ENCODE measurements at regions not wholly inside any gene's neighbourhood (a gene's known extent, or its start where the extent isn't known, plus 50 kb on each side); places are given as distances from the start of the nearest gene placed in this dataset.

GRCh38 chr3:64936556-64936955 lies 248.8 kb upstream of the ADAMTS9 start:
- no peak overlapping the region for H2BK12ac ChIP-seq (ENCODE audit: low read length in 2 of 2)
- no peak overlapping the region for H4K91ac ChIP-seq (ENCODE audit: low read length)
- H2AK5ac ChIP-seq (ENCODE audit: low read length, severe bottlenecking): no peak overlapping the region
- WGBS: no CpG with 5 or more reads among the region's 1 CpG
- H3K9me3 ChIP-seq (ENCODE audit: control insufficient read depth, low read length): peaks cover 10% of the 10 kb centered on the region
- H3K4ac ChIP-seq (ENCODE audit: low read depth in 1 of 2, low read length in 2 of 2): no peak overlapping the region
- no peak overlapping the region for H3K27ac ChIP-seq (ENCODE audit: low read length, poor library complexity, severe bottlenecking)
- no peaks in the 10 kb centered on the region for H3K36me3 ChIP-seq (ENCODE audit: control insufficient read depth in 1 of 2, insufficient read depth in 2 of 2, low read depth in 1 of 2, low read length in 2 of 2)
- no peak overlapping the region for H3K18ac ChIP-seq (ENCODE audit: low read depth in 1 of 2, low read length in 2 of 2)
- no peaks in the 10 kb centered on the region for H3K27me3 ChIP-seq (ENCODE audit: control insufficient read depth in 1 of 2, insufficient read depth in 1 of 2, low read length in 2 of 2)
- no peak overlapping the region for H3K9ac ChIP-seq (ENCODE audit: low read length)
- no peak overlapping the region for H4K8ac ChIP-seq (ENCODE audit: low read length)
- no peak overlapping the region for H3K23ac ChIP-seq (ENCODE audit: low read length in 2 of 2)
- no peak overlapping the region for H2BK5ac ChIP-seq (ENCODE audit: low read depth, low read length, poor library complexity, severe bottlenecking)
- H3K79me1 ChIP-seq (replicated peaks; ENCODE audit: low read length, poor library complexity, severe bottlenecking): no peaks in the 10 kb centered on the region
- H3K14ac ChIP-seq (ENCODE audit: low read length in 2 of 2): no peak overlapping the region
- H2BK120ac ChIP-seq (ENCODE audit: low read depth, low read length): no peak overlapping the region
- DNase-seq: no peak
- H2BK15ac ChIP-seq (ENCODE audit: low read depth, poor library complexity, severe bottlenecking): no peak overlapping the region
- H2AFZ ChIP-seq (ENCODE audit: low read depth, low read length): no peak overlapping the region
- no peak overlapping the region for H3K4me2 ChIP-seq (ENCODE audit: low read length, poor library complexity, severe bottlenecking)
- H3K4me3 ChIP-seq (ENCODE audit: insufficient read depth in 1 of 2, low read depth in 1 of 2, low read length in 2 of 2): no peak overlapping the region
- no peaks in the 10 kb centered on the region for H3K4me1 ChIP-seq (ENCODE audit: control insufficient read depth, insufficient read depth, low read depth, low read length)

- H2AK5ac ChIP-seq (ENCODE audit: low read length, severe bottlenecking): no peak overlapping the region
- H2BK12ac ChIP-seq (ENCODE audit: low read length in 2 of 2): no peak overlapping the region
- H3K4me1 ChIP-seq (ENCODE audit: control insufficient read depth, insufficient read depth, low read depth, low read length): no peaks in the 10 kb centered on the region
- 100% methylated on average over 1 of the region's 2 CpGs for WGBS
- H3K4me3 ChIP-seq (ENCODE audit: insufficient read depth in 1 of 2, low read depth in 1 of 2, low read length in 2 of 2): no peak overlapping the region
- H4K91ac ChIP-seq (ENCODE audit: low read length): no peak overlapping the region
- H2BK120ac ChIP-seq (ENCODE audit: low read depth, low read length): no peak overlapping the region
- H3K4ac ChIP-seq (ENCODE audit: low read depth in 1 of 2, low read length in 2 of 2): no peak overlapping the region
- no peak overlapping the region for H3K14ac ChIP-seq (ENCODE audit: low read length in 2 of 2)
- H3K18ac ChIP-seq (ENCODE audit: low read depth in 1 of 2, low read length in 2 of 2): no peak overlapping the region
- no peak overlapping the region for H2BK15ac ChIP-seq (ENCODE audit: low read depth, poor library complexity, severe bottlenecking)
- no peak overlapping the region for H4K8ac ChIP-seq (ENCODE audit: low read length)
- H3K36me3 ChIP-seq (ENCODE audit: control insufficient read depth in 1 of 2, insufficient read depth in 2 of 2, low read depth in 1 of 2, low read length in 2 of 2): no peaks in the 10 kb centered on the region
- no peak overlapping the region for H3K23ac ChIP-seq (ENCODE audit: low read length in 2 of 2)
- H3K27me3 ChIP-seq (ENCODE audit: control insufficient read depth in 1 of 2, insufficient read depth in 1 of 2, low read length in 2 of 2): no peaks in the 10 kb centered on the region
- H3K9me3 ChIP-seq (ENCODE audit: control insufficient read depth, low read length): peaks cover 10% of the 10 kb centered on the region
- H3K27ac ChIP-seq (ENCODE audit: low read length, poor library complexity, severe bottlenecking): no peak overlapping the region
- no peak overlapping the region for H3K9ac ChIP-seq (ENCODE audit: low read length)
- H3K4me2 ChIP-seq (ENCODE audit: low read length, poor library complexity, severe bottlenecking): no peak overlapping the region
- no peaks in the 10 kb centered on the region for H3K79me1 ChIP-seq (replicated peaks; ENCODE audit: low read length, poor library complexity, severe bottlenecking)
- no peak for DNase-seq
- no peak overlapping the region for H2AFZ ChIP-seq (ENCODE audit: low read depth, low read length)
- H2BK5ac ChIP-seq (ENCODE audit: low read depth, low read length, poor library complexity, severe bottlenecking): no peak overlapping the region
These were observed 248.2 kb upstream of the ADAMTS9 start for GRCh38 chr3:64935971-64936370.

- no peak overlapping the region for H3K27ac ChIP-seq (ENCODE audit: low read length, poor library complexity, severe bottlenecking)
- H3K4ac ChIP-seq (ENCODE audit: low read depth in 1 of 2, low read length in 2 of 2): no peak overlapping the region
- H3K79me1 ChIP-seq (replicated peaks; ENCODE audit: low read length, poor library complexity, severe bottlenecking): no peaks in the 10 kb centered on the region
- no peaks in the 10 kb centered on the region for H3K27me3 ChIP-seq (ENCODE audit: control insufficient read depth in 1 of 2, insufficient read depth in 1 of 2, low read length in 2 of 2)
- no peak overlapping the region for H4K8ac ChIP-seq (ENCODE audit: low read length)
- no peak overlapping the region for H2BK15ac ChIP-seq (ENCODE audit: low read depth, poor library complexity, severe bottlenecking)
- H3K23ac ChIP-seq (ENCODE audit: low read length in 2 of 2): no peak overlapping the region
- H4K91ac ChIP-seq (ENCODE audit: low read length): no peak overlapping the region
- no peak overlapping the region for H3K14ac ChIP-seq (ENCODE audit: low read length in 2 of 2)
- 93% methylated on average over 5 of the region's 8 CpGs for WGBS
- no peak overlapping the region for H3K4me3 ChIP-seq (ENCODE audit: insufficient read depth in 1 of 2, low read depth in 1 of 2, low read length in 2 of 2)
- peaks cover 10% of the 10 kb centered on the region for H3K9me3 ChIP-seq (ENCODE audit: control insufficient read depth, low read length)
- no peak overlapping the region for H2AFZ ChIP-seq (ENCODE audit: low read depth, low read length)
- H3K4me1 ChIP-seq (ENCODE audit: control insufficient read depth, insufficient read depth, low read depth, low read length): no peaks in the 10 kb centered on the region
- no peak for DNase-seq
- H2BK12ac ChIP-seq (ENCODE audit: low read length in 2 of 2): no peak overlapping the region
- H2BK5ac ChIP-seq (ENCODE audit: low read depth, low read length, poor library complexity, severe bottlenecking): no peak overlapping the region
- H2AK5ac ChIP-seq (ENCODE audit: low read length, severe bottlenecking): no peak overlapping the region
- no peaks in the 10 kb centered on the region for H3K36me3 ChIP-seq (ENCODE audit: control insufficient read depth in 1 of 2, insufficient read depth in 2 of 2, low read depth in 1 of 2, low read length in 2 of 2)
- no peak overlapping the region for H2BK120ac ChIP-seq (ENCODE audit: low read depth, low read length)
- H3K9ac ChIP-seq (ENCODE audit: low read length): no peak overlapping the region
- no peak overlapping the region for H3K18ac ChIP-seq (ENCODE audit: low read depth in 1 of 2, low read length in 2 of 2)
- no peak overlapping the region for H3K4me2 ChIP-seq (ENCODE audit: low read length, poor library complexity, severe bottlenecking)
These were observed 245.0 kb upstream of the ADAMTS9 start for GRCh38 chr3:64932666-64933342.

- H3K4me3 ChIP-seq (ENCODE audit: insufficient read depth in 1 of 2, low read depth in 1 of 2, low read length in 2 of 2): no peak overlapping the region
- DNase-seq: no peak
- H3K9me3 ChIP-seq (ENCODE audit: control insufficient read depth, low read length): peaks cover 10% of the 10 kb centered on the region
- H3K27ac ChIP-seq (ENCODE audit: low read length, poor library complexity, severe bottlenecking): no peak overlapping the region
- H2BK120ac ChIP-seq (ENCODE audit: low read depth, low read length): no peak overlapping the region
- no peak overlapping the region for H3K4ac ChIP-seq (ENCODE audit: low read depth in 1 of 2, low read length in 2 of 2)
- H2BK12ac ChIP-seq (ENCODE audit: low read length in 2 of 2): no peak overlapping the region
- no peak overlapping the region for H3K23ac ChIP-seq (ENCODE audit: low read length in 2 of 2)
- H2BK15ac ChIP-seq (ENCODE audit: low read depth, poor library complexity, severe bottlenecking): no peak overlapping the region
- WGBS: 100% methylated on average over 1 of the region's 2 CpGs
- no peak overlapping the region for H2AFZ ChIP-seq (ENCODE audit: low read depth, low read length)
- H3K4me2 ChIP-seq (ENCODE audit: low read length, poor library complexity, severe bottlenecking): no peak overlapping the region
- H2BK5ac ChIP-seq (ENCODE audit: low read depth, low read length, poor library complexity, severe bottlenecking): no peak overlapping the region
- H3K27me3 ChIP-seq (ENCODE audit: control insufficient read depth in 1 of 2, insufficient read depth in 1 of 2, low read length in 2 of 2): no peaks in the 10 kb centered on the region
- H3K9ac ChIP-seq (ENCODE audit: low read length): no peak overlapping the region
- no peaks in the 10 kb centered on the region for H3K4me1 ChIP-seq (ENCODE audit: control insufficient read depth, insufficient read depth, low read depth, low read length)
- no peak overlapping the region for H4K91ac ChIP-seq (ENCODE audit: low read length)
- no peaks in the 10 kb centered on the region for H3K79me1 ChIP-seq (replicated peaks; ENCODE audit: low read length, poor library complexity, severe bottlenecking)
- H3K14ac ChIP-seq (ENCODE audit: low read length in 2 of 2): peak overlapping the region in 1 of 2 experiments; percentile 64
- H4K8ac ChIP-seq (ENCODE audit: low read length): no peak overlapping the region
- H2AK5ac ChIP-seq (ENCODE audit: low read length, severe bottlenecking): no peak overlapping the region
- H3K36me3 ChIP-seq (ENCODE audit: control insufficient read depth in 1 of 2, insufficient read depth in 2 of 2, low read depth in 1 of 2, low read length in 2 of 2): no peaks in the 10 kb centered on the region
- H3K18ac ChIP-seq (ENCODE audit: low read depth in 1 of 2, low read length in 2 of 2): no peak overlapping the region
These were observed 244.3 kb upstream of the ADAMTS9 start for GRCh38 chr3:64932016-64932518.
